LNCaP clone FGC (cell line): ENCODE measurements at regions not wholly inside any gene's neighbourhood (a gene's known extent, or its start where the extent isn't known, plus 50 kb on each side); places are given as distances from the start of the nearest gene placed in this dataset.

Experiments used
- DNase-seq: peaks from one replicate; pipeline ENCODE4 v3.0.0-alpha.2; 2011; ENCODE audit warnings: low read depth
- H3K4me3 ChIP-seq: 2 replicates; pipeline ENCODE4 v1.5.1; 2011; ENCODE audit warnings: mild to moderate bottlenecking, low read depth, low read length, control low read depth
- CTCF ChIP-seq: IDR thresholded peaks from 2 replicates; pipeline ENCODE4 v1.5.1; 2012; ENCODE audit warnings: mild to moderate bottlenecking; ENCODE audit not compliant: control insufficient read depth, insufficient read depth; ENCODE audit errors: extremely low read depth

- no peak for DNase-seq
- no peak for TF ChIP-seq CTCF
- H3K4me3 ChIP-seq, result no peak overlapping the region
Observed at GRCh38 chr2:100757621-100758394, 62.1 kb upstream of the NPAS2 start.

- TF ChIP-seq CTCF, result no peak
- DNase-seq, result no peak
- no peak overlapping the region for H3K4me3 ChIP-seq
Observed at GRCh38 chr2:100759901-100760300, 60.0 kb upstream of the NPAS2 start.

- DNase-seq, result no peak
- TF ChIP-seq CTCF, result no peak
- H3K4me3 ChIP-seq, result no peak overlapping the region
Observed at GRCh38 chr2:100761365-100761764, 58.6 kb upstream of the NPAS2 start.

GRCh38 chr2:100764430-100764829 lies 55.5 kb upstream of the NPAS2 start:
- DNase-seq, result no peak

GRCh38 chr2:100765481-100765880 lies 54.5 kb upstream of the NPAS2 start:
- no peak for DNase-seq

More at GRCh38 chr2:100764430-100764829, 55.5 kb upstream of the NPAS2 start:
- H3K4me3 ChIP-seq, result no peak overlapping the region
- no peak for TF ChIP-seq CTCF

GRCh38 chr2:100766256-100766655 lies 53.7 kb upstream of the NPAS2 start:
- no peak for DNase-seq
- H3K4me3 ChIP-seq, result no peak overlapping the region
- no peak for TF ChIP-seq CTCF

More at GRCh38 chr2:100765481-100765880, 54.5 kb upstream of the NPAS2 start:
- H3K4me3 ChIP-seq, result no peak overlapping the region
- TF ChIP-seq CTCF, result no peak

- no peak overlapping the region for H3K4me3 ChIP-seq
- no peak for TF ChIP-seq CTCF
- no peak for DNase-seq
Observed at GRCh38 chr2:100766806-100767205, 53.1 kb upstream of the NPAS2 start.
